HG02588 (cell line): ENCODE measurements at regions not wholly inside any gene's neighbourhood (a gene's known extent, or its start where the extent isn't known, plus 50 kb on each side); places are given as distances from the start of the nearest gene placed in this dataset.
"Not testable (repeated sequence)": the region's sequence is repeated elsewhere in the genome, so short reads cannot be mapped to it uniquely, and the experiment has no call there.

ENCODE experiments used
- ATAC-seq: cut with Tn5 transposase; IDR thresholded peaks from one replicate; pipeline ENCODE4 v1.9.1; 2021; ENCODE audit warnings: mild to moderate bottlenecking, moderate library complexity; ENCODE audit not compliant: unreplicated experiment

- ATAC-seq = no peak
Observed at GRCh38 chr21:28385845-28386244, 606.8 kb downstream of the LTN1 start.

GRCh38 chr21:28381000-28381745 lies 611.5 kb downstream of the LTN1 start:
- ATAC-seq = not testable (repeated sequence)

- ATAC-seq = no peak
Observed at GRCh38 chr21:28380241-28380640, 612.4 kb downstream of the LTN1 start.

GRCh38 chr21:28378026-28378425 lies 614.7 kb downstream of the LTN1 start:
- no peak for ATAC-seq

- ATAC-seq = no peak
Observed at GRCh38 chr21:28375708-28376385, 616.8 kb downstream of the LTN1 start.

- no peak for ATAC-seq
Observed at GRCh38 chr21:28374881-28375280, 617.8 kb downstream of the LTN1 start.

GRCh38 chr21:28371713-28372112 lies 621.0 kb downstream of the LTN1 start:
- no peak for ATAC-seq

- no peak for ATAC-seq
Observed at GRCh38 chr21:28359300-28359699, 633.4 kb downstream of the LTN1 start.

- ATAC-seq = no peak
Observed at GRCh38 chr21:28358702-28359101, 634.0 kb downstream of the LTN1 start.

GRCh38 chr21:28358170-28358569 lies 634.5 kb downstream of the LTN1 start:
- ATAC-seq = no peak

- ATAC-seq = no peak
Observed at GRCh38 chr21:28357743-28358142, 634.9 kb downstream of the LTN1 start.

GRCh38 chr21:28356422-28356821 lies 636.3 kb downstream of the LTN1 start:
- ATAC-seq = no peak

GRCh38 chr21:28345934-28346333 lies 646.7 kb downstream of the LTN1 start:
- ATAC-seq = no peak

GRCh38 chr21:28344985-28345384 lies 647.7 kb downstream of the LTN1 start:
- ATAC-seq = no peak

GRCh38 chr21:28342212-28342810 lies 650.4 kb downstream of the LTN1 start:
- no peak for ATAC-seq

GRCh38 chr21:28339403-28339802 lies 653.3 kb downstream of the LTN1 start:
- no peak for ATAC-seq

GRCh38 chr21:28338701-28339305 lies 653.9 kb downstream of the LTN1 start:
- ATAC-seq = no peak

GRCh38 chr21:28337315-28337714 lies 655.4 kb downstream of the LTN1 start:
- ATAC-seq = no peak

GRCh38 chr21:28336314-28336713 lies 656.4 kb downstream of the LTN1 start:
- ATAC-seq = no peak

- ATAC-seq = no peak
Observed at GRCh38 chr21:28334407-28334806, 658.3 kb downstream of the LTN1 start.

GRCh38 chr21:28333578-28334075 lies 659.0 kb downstream of the LTN1 start:
- ATAC-seq = no peak
